GM18502 (cell line): ENCODE measurements at regions not wholly inside any gene's neighbourhood (a gene's known extent, or its start where the extent isn't known, plus 50 kb on each side); places are given as distances from the start of the nearest gene placed in this dataset.

Experiments
- ATAC-seq: cut with Tn5 transposase; IDR thresholded peaks from one replicate; pipeline ENCODE4 v1.9.1; 2021; ENCODE audit warnings: mild to moderate bottlenecking; ENCODE audit not compliant: unreplicated experiment, poor library complexity

GRCh38 chr17:79272666-79273219, 198.1 kb downstream of the ENGASE start:
- no peak for ATAC-seq

- no peak for ATAC-seq
Observed at GRCh38 chr17:79272220-79272619, 197.6 kb downstream of the ENGASE start.

GRCh38 chr17:79269620-79270019, 195.0 kb downstream of the ENGASE start:
- no peak for ATAC-seq

- no peak for ATAC-seq
Observed at GRCh38 chr17:79263191-79263590, 188.6 kb downstream of the ENGASE start.

- no peak for ATAC-seq
Observed at GRCh38 chr17:79262624-79263023, 188.0 kb downstream of the ENGASE start.

- no peak for ATAC-seq
Observed at GRCh38 chr17:79261355-79262072, 186.9 kb downstream of the ENGASE start.

GRCh38 chr17:79258843-79259242, 184.2 kb downstream of the ENGASE start:
- ATAC-seq, result no peak

- no peak for ATAC-seq
Observed at GRCh38 chr17:79258041-79258440, 183.4 kb downstream of the ENGASE start.

- no peak for ATAC-seq
Observed at GRCh38 chr17:79255926-79256585, 181.4 kb downstream of the ENGASE start.

GRCh38 chr17:79255456-79255855, 180.8 kb downstream of the ENGASE start:
- no peak for ATAC-seq

GRCh38 chr17:79255046-79255445, 180.4 kb downstream of the ENGASE start:
- ATAC-seq, result no peak

- ATAC-seq, result no peak
Observed at GRCh38 chr17:79252886-79253285, 178.3 kb downstream of the ENGASE start.

- no peak for ATAC-seq
Observed at GRCh38 chr17:79251824-79252223, 177.2 kb downstream of the ENGASE start.

- ATAC-seq, result no peak
Observed at GRCh38 chr17:79249929-79250521, 175.4 kb downstream of the ENGASE start.

- ATAC-seq, result no peak
Observed at GRCh38 chr17:79248843-79249493, 174.3 kb downstream of the ENGASE start.

- ATAC-seq, result no peak
Observed at GRCh38 chr17:79246225-79247190, 171.9 kb downstream of the ENGASE start.

- no peak for ATAC-seq
Observed at GRCh38 chr17:79244665-79245064, 170.0 kb downstream of the ENGASE start.

- ATAC-seq, result no peak
Observed at GRCh38 chr17:79243996-79244395, 169.4 kb downstream of the ENGASE start.

- no peak for ATAC-seq
Observed at GRCh38 chr17:79243603-79243990, 169.0 kb downstream of the ENGASE start.
